NCI-H2196 treated with DMSO at 0.1 percent for 48 hours (cell line): ENCODE measurements at regions not wholly inside any gene's neighbourhood (a gene's known extent, or its start where the extent isn't known, plus 50 kb on each side); places are given as distances from the start of the nearest gene placed in this dataset.

Experiments used
- DNase-seq: peaks from one replicate; lab custom pipeline; 2025; ENCODE audit not compliant: unreplicated experiment; lab: John Stamatoyannopoulos, UW

GRCh38 chr7:68984306-68984705 is 614.0 kb upstream of the AUTS2 start:
- no peak for DNase-seq

- no peak for DNase-seq
These were observed 603.4 kb upstream of the AUTS2 start for GRCh38 chr7:68994841-68995240.

- no peak for DNase-seq
These were observed 600.1 kb upstream of the AUTS2 start for GRCh38 chr7:68998136-68998535.

GRCh38 chr7:69002416-69002815 is 595.9 kb upstream of the AUTS2 start:
- DNase-seq, result no peak

GRCh38 chr7:69012149-69012548 is 586.1 kb upstream of the AUTS2 start:
- no peak for DNase-seq

GRCh38 chr7:69017208-69017607 is 581.1 kb upstream of the AUTS2 start:
- no peak for DNase-seq

GRCh38 chr7:69018200-69018599 is 580.1 kb upstream of the AUTS2 start:
- DNase-seq, result no peak

- DNase-seq, result no peak
These were observed 578.8 kb upstream of the AUTS2 start for GRCh38 chr7:69019437-69019836.

GRCh38 chr7:69020536-69020935 is 577.7 kb upstream of the AUTS2 start:
- DNase-seq, result no peak

- no peak for DNase-seq
These were observed 573.0 kb upstream of the AUTS2 start for GRCh38 chr7:69025249-69025648.

- DNase-seq, result no peak
These were observed 565.4 kb upstream of the AUTS2 start for GRCh38 chr7:69032848-69033247.

- DNase-seq, result no peak
These were observed 562.4 kb upstream of the AUTS2 start for GRCh38 chr7:69035826-69036225.

GRCh38 chr7:69036301-69036700 is 562.0 kb upstream of the AUTS2 start:
- no peak for DNase-seq

GRCh38 chr7:69038915-69039314 is 559.4 kb upstream of the AUTS2 start:
- no peak for DNase-seq

- DNase-seq, result no peak
These were observed 556.1 kb upstream of the AUTS2 start for GRCh38 chr7:69042138-69042537.

GRCh38 chr7:69047151-69047754 is 551.0 kb upstream of the AUTS2 start:
- DNase-seq, result no peak

GRCh38 chr7:69049326-69049725 is 548.9 kb upstream of the AUTS2 start:
- DNase-seq, result no peak

GRCh38 chr7:69052447-69052846 is 545.8 kb upstream of the AUTS2 start:
- no peak for DNase-seq

- no peak for DNase-seq
These were observed 537.8 kb upstream of the AUTS2 start for GRCh38 chr7:69060516-69060915.

GRCh38 chr7:69062020-69062765 is 536.1 kb upstream of the AUTS2 start:
- no peak for DNase-seq

GRCh38 chr7:69067397-69067796 is 530.9 kb upstream of the AUTS2 start:
- DNase-seq, result no peak

GRCh38 chr7:69070476-69070875 is 527.8 kb upstream of the AUTS2 start:
- no peak for DNase-seq

- DNase-seq, result no peak
These were observed 521.7 kb upstream of the AUTS2 start for GRCh38 chr7:69076566-69076965.
